ENCODE measurements at regions not wholly inside any gene's neighbourhood (a gene's known extent, or its start where the extent isn't known, plus 50 kb on each side); places are given as distances from the start of the nearest gene placed in this dataset.

DNA sequence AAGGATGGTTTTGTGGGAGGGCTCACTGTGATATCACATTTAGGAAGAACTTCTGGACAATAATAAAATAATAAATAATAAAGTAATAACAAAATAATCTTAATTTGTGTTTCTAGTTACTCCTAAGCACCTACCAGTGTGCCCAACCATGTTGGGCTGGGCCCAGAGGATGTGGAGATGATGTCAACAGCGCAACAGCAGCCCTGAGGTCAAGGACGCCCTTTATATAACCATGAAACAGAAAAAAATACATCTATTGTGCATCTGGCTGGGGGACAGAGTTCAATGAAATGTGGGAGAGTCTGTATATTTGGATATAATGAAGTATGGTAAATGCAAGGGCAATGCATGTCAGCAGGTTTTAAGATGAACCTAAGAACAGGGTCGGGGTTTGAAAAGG, 552.8 kb downstream of the VRK1 start:
- peaks cover 33% of the 10 kb centered on the region for H3K9me3 ChIP-seq (ENCODE audit: control insufficient read depth, insufficient read depth, low read length)
- no peak overlapping the region for H2AK9ac ChIP-seq (replicated peaks; ENCODE audit: low read depth, low read length, poor library complexity)
- H2AK5ac ChIP-seq (ENCODE audit: low read depth, low read length): no peak overlapping the region
- H2BK5ac ChIP-seq (ENCODE audit: low read depth, low read length, poor library complexity, severe bottlenecking): no peak overlapping the region
- no peak overlapping the region for H3K4me3 ChIP-seq (ENCODE audit: insufficient read depth, low read depth, low read length)
- ChIA-PET POLR2A (ENCODE audit: unreplicated experiment) (no interaction called here), CTCF (no interaction called here)
- no peak overlapping the region for H3K4me2 ChIP-seq (ENCODE audit: low read depth, low read length)
- H3K18ac ChIP-seq (ENCODE audit: low read depth, low read length): no peak overlapping the region
- no peak overlapping the region for H4K5ac ChIP-seq (ENCODE audit: low read depth, low read length)
- BruUV-seq (replicated peaks): no TSS peak
- no peaks in the 10 kb centered on the region for H3K27me3 ChIP-seq (ENCODE audit: control insufficient read depth, insufficient read depth, low read length)
- H3K4me1 ChIP-seq (ENCODE audit: control insufficient read depth, insufficient read depth, low read length): no peaks in the 10 kb centered on the region
- no peak overlapping the region for H3K23ac ChIP-seq (ENCODE audit: low read depth, low read length)
- H3K4ac ChIP-seq (ENCODE audit: low read depth, low read length): no peak overlapping the region
- WGBS, 2 experiments (ENCODE audit: extremely low coverage in 2 of 2, insufficient read length in 1 of 2): no CpG with 5 or more reads among the region's 3 CpGs
- H3K9ac ChIP-seq (ENCODE audit: low read depth, low read length): no peak overlapping the region
- H4K91ac ChIP-seq (ENCODE audit: insufficient read depth, low read depth, low read length): no peak overlapping the region
- H4K8ac ChIP-seq (ENCODE audit: low read depth in 2 of 2, low read length in 2 of 2): no peak overlapping the region
- TF ChIP-seq POLR2A (IDR thresholded peaks at IDR 0.05; ENCODE audit: low read depth, low read length) (no peak), CEBPB (IDR thresholded peaks at IDR 0.05; ENCODE audit: low read depth, low read length) (no peak), RFX5 (IDR thresholded peaks at IDR 0.05; ENCODE audit: low read depth, low read length) (no peak), MAZ (IDR thresholded peaks at IDR 0.05; ENCODE audit: borderline replicate concordance, low read depth, low read length) (no peak), FOS (IDR thresholded peaks at IDR 0.05; ENCODE audit: low read depth, low read length) (no peak), SMC3 (IDR thresholded peaks at IDR 0.05; ENCODE audit: low read depth, low read length) (no peak), MXI1 (IDR thresholded peaks at IDR 0.05; ENCODE audit: borderline replicate concordance, low read depth, low read length) (no peak), NFE2L2 (IDR thresholded peaks at IDR 0.05; ENCODE audit: low read depth, low read length) (no peak), RCOR1 (IDR thresholded peaks at IDR 0.05; ENCODE audit: insufficient replicate concordance, low read length) (no peak), MAFK (IDR thresholded peaks at IDR 0.05; ENCODE audit: low read depth, low read length) (no peak), CHD1 (IDR thresholded peaks at IDR 0.05; ENCODE audit: low read depth, low read length) (no peak)
- TF ChIP-seq, protein P1, sequence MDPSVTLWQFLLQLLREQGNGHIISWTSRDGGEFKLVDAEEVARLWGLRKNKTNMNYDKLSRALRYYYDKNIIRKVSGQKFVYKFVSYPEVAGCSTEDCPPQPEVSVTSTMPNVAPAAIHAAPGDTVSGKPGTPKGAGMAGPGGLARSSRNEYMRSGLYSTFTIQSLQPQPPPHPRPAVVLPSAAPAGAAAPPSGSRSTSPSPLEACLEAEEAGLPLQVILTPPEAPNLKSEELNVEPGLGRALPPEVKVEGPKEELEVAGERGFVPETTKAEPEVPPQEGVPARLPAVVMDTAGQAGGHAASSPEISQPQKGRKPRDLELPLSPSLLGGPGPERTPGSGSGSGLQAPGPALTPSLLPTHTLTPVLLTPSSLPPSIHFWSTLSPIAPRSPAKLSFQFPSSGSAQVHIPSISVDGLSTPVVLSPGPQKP (IDR thresholded peaks at IDR 0.05; ENCODE audit: borderline replicate concordance, low read depth, low read length): no peak
- TF ChIP-seq, protein P2, sequence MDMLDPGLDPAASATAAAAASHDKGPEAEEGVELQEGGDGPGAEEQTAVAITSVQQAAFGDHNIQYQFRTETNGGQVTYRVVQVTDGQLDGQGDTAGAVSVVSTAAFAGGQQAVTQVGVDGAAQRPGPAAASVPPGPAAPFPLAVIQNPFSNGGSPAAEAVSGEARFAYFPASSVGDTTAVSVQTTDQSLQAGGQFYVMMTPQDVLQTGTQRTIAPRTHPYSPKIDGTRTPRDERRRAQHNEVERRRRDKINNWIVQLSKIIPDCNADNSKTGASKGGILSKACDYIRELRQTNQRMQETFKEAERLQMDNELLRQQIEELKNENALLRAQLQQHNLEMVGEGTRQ (IDR thresholded peaks at IDR 0.05; ENCODE audit: low read depth, low read length): no peak
- no peaks in the 10 kb centered on the region for H4K20me1 ChIP-seq (ENCODE audit: insufficient read depth, low read length)
- no peak overlapping the region for H2AFZ ChIP-seq (replicated peaks; ENCODE audit: low read length, poor library complexity)
- H3K36me3 ChIP-seq (ENCODE audit: control insufficient read depth, insufficient read depth, low read length): no peaks in the 10 kb centered on the region
- no peak overlapping the region for H2BK120ac ChIP-seq (ENCODE audit: low read depth, low read length)
- intact Hi-C loops (cut with micrococcal nuclease): no loop called here
- ATAC-seq (ENCODE audit: low read depth): no peak
- H3K14ac ChIP-seq (replicated peaks; ENCODE audit: low read depth, low read length): no peak overlapping the region
- no peak overlapping the region for H2BK15ac ChIP-seq (ENCODE audit: low read depth, low read length)
- no peaks in the 10 kb centered on the region for H3K79me1 ChIP-seq (ENCODE audit: low read depth in 1 of 2, low read length in 2 of 2)
- DNase-seq: no peak
- no peak overlapping the region for H3K27ac ChIP-seq (ENCODE audit: insufficient read depth, low read length)
- H2BK20ac ChIP-seq (ENCODE audit: low read depth, low read length): no peak overlapping the region
- H3K9me1 ChIP-seq (ENCODE audit: insufficient read depth, low read length): no peaks in the 10 kb centered on the region
- dilution Hi-C loops (cut with HindIII; ENCODE audit: low sequenced_read_pairs, unreplicated experiment): no loop called here
- H3K56ac ChIP-seq (ENCODE audit: extremely low read depth, insufficient read depth, low read length): no peak overlapping the region
- in situ Hi-C loops (cut with MboI; ENCODE audit: low sequenced_read_pairs): no loop called here

All from IMR-90 (cell line).